Fibroblast of lung (primary cell): ENCODE measurements at regions not wholly inside any gene's neighbourhood (a gene's known extent, or its start where the extent isn't known, plus 50 kb on each side); places are given as distances from the start of the nearest gene placed in this dataset.

ENCODE experiments used
- EZH2 ChIP-seq: IDR thresholded peaks from 2 replicates; pipeline ENCODE4 v1.5.1; 2012; ENCODE audit warnings: low read length, control low read depth, mild to moderate bottlenecking; ENCODE audit errors: missing control alignments
- TF ChIP-seq, protein P1 (sequence below), 2 donors: IDR thresholded peaks in 1 of 2; conservative IDR thresholded peaks in 1 of 2; 1 replicate in 1 of 2; 2 replicates in 1 of 2; pipeline ENCODE4 v1.5.1; 2011 to 2012; ENCODE audit warnings: low read length in 2 of 2, control low read depth in 1 of 2, inconsistent platforms in 1 of 2, low read depth in 1 of 2, mild to moderate bottlenecking in 1 of 2

- TF ChIP-seq, protein P1, sequence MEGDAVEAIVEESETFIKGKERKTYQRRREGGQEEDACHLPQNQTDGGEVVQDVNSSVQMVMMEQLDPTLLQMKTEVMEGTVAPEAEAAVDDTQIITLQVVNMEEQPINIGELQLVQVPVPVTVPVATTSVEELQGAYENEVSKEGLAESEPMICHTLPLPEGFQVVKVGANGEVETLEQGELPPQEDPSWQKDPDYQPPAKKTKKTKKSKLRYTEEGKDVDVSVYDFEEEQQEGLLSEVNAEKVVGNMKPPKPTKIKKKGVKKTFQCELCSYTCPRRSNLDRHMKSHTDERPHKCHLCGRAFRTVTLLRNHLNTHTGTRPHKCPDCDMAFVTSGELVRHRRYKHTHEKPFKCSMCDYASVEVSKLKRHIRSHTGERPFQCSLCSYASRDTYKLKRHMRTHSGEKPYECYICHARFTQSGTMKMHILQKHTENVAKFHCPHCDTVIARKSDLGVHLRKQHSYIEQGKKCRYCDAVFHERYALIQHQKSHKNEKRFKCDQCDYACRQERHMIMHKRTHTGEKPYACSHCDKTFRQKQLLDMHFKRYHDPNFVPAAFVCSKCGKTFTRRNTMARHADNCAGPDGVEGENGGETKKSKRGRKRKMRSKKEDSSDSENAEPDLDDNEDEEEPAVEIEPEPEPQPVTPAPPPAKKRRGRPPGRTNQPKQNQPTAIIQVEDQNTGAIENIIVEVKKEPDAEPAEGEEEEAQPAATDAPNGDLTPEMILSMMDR (conservative IDR thresholded peaks at IDR 0.05 in 1 of 2, IDR thresholded peaks at IDR 0.05 in 1 of 2; ENCODE audit: low read depth in 1 of 2, low read length in 2 of 2) = no peak
- no peak for TF ChIP-seq EZH2
These were observed 334.7 kb upstream of the FTMT start for GRCh38 chr5:121516997-121517396.
